HL-60 (cell line): ENCODE measurements at regions not wholly inside any gene's neighbourhood (a gene's known extent, or its start where the extent isn't known, plus 50 kb on each side); places are given as distances from the start of the nearest gene placed in this dataset.

Experiments used
- CTCF ChIP-seq: IDR thresholded peaks from one replicate; pipeline ENCODE4 v1.5.1; 2011; ENCODE audit warnings: low read length, control low read depth, inconsistent platforms; ENCODE audit not compliant: insufficient read depth
- GABPA ChIP-seq: IDR thresholded peaks from 2 replicates; pipeline ENCODE4 v1.6.1; 2012; ENCODE audit warnings: low read depth

GRCh38 chr2:184463866-184464248 lies 134.5 kb upstream of the ZNF804A start:
- TF ChIP-seq CTCF (no peak), GABPA (no peak)
